Anterior cingulate cortex (tissue), 58 donors: ENCODE measurements at regions not wholly inside any gene's neighbourhood (a gene's known extent, or its start where the extent isn't known, plus 50 kb on each side); places are given as distances from the start of the nearest gene placed in this dataset.
"Not testable (repeated sequence)": the region's sequence is repeated elsewhere in the genome, so short reads cannot be mapped to it uniquely, and the experiment has no call there.

ENCODE experiments used
- DNase-seq, 58 donors: peaks; one replicate each; lab custom pipeline; 2025; lab: John Stamatoyannopoulos, UW

DNA sequence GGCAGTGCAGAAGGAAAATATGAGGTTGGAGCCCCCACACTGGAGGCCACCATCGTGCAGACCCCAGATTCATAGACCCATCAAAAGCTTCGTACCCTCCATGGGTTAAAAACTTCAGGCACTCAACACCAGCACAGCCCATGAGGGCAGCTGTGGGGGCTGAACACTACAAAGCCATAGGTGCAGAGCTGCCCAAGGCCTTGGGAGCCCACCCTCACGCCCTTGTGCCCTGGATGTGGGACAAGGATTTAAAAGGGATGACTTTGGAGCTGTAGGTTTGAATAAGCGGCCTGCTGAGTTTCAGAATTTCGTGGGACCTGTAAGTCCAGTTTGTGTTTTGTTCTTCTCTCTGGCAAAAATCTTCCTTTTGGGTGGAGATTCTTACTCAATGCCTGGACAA, 747.6 kb downstream of the SPATA31A6 start:
- DNase-seq: not testable (repeated sequence)

DNA sequence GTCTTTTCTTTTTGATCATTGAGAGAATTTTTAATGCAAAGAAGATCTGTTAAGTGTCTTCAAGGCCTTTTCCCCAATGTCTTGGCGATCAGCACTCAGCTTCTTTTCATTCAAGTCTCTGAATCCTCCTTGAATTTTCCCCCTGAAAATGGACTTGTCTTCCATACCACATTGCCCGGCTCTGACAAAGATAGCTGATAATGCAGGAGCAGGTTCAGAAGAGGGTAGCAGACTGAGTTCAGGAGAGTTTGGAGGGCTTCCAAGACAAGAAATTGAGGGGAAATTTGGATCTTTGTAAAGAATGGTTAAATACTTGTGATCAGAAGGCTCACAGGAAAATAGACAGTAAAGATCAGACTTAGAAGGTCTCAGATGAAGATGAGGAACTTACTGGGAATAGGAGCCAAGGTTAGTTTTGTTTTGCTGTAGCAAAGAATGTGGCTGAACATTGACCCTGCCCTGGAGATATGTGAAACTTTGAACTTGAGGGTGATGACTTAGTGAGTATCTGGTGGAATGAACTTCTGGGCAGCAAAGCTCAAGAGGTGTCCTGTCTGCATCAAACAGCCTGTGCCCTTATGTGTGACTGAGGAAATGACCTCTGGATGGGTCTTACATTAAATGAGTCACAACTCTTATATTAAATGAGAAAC, 754.2 kb downstream of the SPATA31A6 start:
- DNase-seq: not testable (repeated sequence)

- DNase-seq: peak in 2 of 58 donors; percentile 6 to 29
Observed at GRCh38 chr9:42947050-42947449, 763.6 kb downstream of the SPATA31A6 start.

DNA sequence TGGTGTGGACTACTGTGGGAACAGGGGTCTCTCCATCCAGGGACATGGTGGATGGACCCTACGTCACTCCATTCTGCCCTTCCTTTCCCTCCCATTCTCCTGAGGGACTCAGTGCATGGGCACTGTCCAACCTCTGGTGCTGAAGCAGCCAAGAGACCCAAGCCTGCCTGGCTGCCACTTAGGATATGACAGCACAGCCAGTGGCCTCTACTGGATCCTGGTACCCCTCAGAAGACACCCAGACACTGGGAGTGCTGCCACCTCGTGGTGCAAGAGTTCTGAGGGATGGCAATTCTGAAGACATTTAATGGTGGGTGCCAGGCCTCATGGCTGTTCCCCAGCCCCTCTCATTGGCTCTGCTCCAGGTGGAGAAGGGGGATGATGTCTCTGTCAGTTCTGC, 767.8 kb downstream of the SPATA31A6 start:
- not testable (repeated sequence) for DNase-seq

DNA sequence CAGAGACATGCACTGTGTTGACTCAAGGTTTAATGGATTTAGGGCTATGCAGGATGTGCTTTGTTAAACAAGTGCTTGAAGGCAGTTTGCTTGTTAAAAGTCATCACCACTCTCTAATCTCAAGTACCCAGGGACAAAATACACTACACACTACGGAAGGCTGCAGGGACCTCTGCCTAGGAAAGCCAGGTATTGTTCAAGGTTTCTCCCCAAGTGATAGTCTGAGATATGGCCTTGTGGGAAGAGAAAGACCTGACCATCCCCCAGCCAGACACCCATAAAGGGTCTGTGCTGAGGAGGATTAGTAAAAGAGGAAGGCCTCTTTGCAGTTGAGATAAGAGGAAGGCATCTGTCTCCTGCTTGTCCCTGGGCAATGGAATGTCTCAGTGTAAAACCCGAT, 781.7 kb downstream of the SPATA31A6 start:
- not testable (repeated sequence) for DNase-seq

DNA sequence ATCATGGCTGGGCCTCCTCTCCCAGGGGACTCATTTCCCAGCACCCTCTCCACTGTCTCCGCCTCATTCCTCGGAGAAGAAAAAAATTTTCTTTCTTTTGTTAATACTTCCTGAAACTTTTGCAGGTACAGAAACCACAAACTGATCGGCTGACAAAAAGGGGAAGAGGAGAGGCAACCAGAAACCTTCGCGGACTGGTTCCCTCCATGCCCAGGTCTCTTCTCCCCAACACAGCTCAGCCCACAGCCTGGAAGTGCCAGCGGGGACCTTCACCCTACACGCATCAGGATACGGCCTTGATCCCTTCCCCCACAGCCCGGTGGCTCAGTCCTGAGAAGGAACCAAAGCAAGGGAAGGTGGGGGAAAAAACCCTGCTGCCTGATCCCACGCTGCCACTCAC, 788.4 kb downstream of the SPATA31A6 start:
- DNase-seq: not testable (repeated sequence)

GRCh38 chr9:42974725-42975124, 791.3 kb downstream of the SPATA31A6 start:
- DNase-seq: not testable (repeated sequence)

DNA sequence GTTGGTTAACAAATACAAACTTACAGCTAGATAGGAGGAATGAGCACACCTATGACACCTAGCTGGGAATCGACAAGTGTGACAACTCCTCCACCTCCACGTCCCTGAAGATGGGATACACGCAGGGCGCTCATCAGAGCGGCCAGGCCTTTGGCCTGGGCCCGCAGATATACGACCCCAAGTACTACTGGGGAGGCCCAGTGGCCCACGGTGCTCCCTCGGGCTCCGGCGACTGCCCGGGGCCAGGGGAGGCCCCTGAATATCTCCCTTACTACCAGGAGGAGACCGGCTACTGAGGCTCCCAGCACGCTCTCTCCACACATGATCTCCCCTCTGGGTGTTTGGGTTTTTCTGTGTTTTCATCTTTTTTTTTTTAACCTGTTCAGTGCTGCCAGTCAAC, 801.3 kb downstream of the SPATA31A6 start:
- not testable (repeated sequence) for DNase-seq
